HEK293T (cell line): ENCODE measurements at regions not wholly inside any gene's neighbourhood (a gene's known extent, or its start where the extent isn't known, plus 50 kb on each side); places are given as distances from the start of the nearest gene placed in this dataset.

Source experiments
- BHLHE40 ChIP-seq: fragments of 450-650 bp; IDR thresholded peaks from 2 replicates; pipeline ENCODE4 v1.6.1; 2016; ENCODE audit warnings: mild to moderate bottlenecking, moderate library complexity, borderline replicate concordance
- FOXA1 ChIP-seq: fragments of 450-650 bp; IDR thresholded peaks from 2 replicates; pipeline ENCODE4 v1.6.1; 2016; ENCODE audit warnings: mild to moderate bottlenecking
- FOXK2 ChIP-seq: fragments of 450-650 bp; IDR thresholded peaks from 2 replicates; pipeline ENCODE4 v1.6.1; 2016; ENCODE audit warnings: mild to moderate bottlenecking
- FOXM1 ChIP-seq: fragments of 450-650 bp; IDR thresholded peaks from 2 replicates; pipeline ENCODE4 v1.6.1; 2017; ENCODE audit warnings: mild to moderate bottlenecking, borderline replicate concordance
- HDGF ChIP-seq: fragments of 450-650 bp; IDR thresholded peaks from 2 replicates; pipeline ENCODE4 v1.6.1; 2017; ENCODE audit warnings: antibody characterized with exemption, borderline replicate concordance
- LEF1 ChIP-seq: fragments of 450-650 bp; IDR thresholded peaks from 2 replicates; pipeline ENCODE4 v1.6.1; 2017; ENCODE audit warnings: mild to moderate bottlenecking, borderline replicate concordance
- NFRKB ChIP-seq: fragments of 450-650 bp; IDR thresholded peaks from 2 replicates; pipeline ENCODE4 v1.6.1; 2016; ENCODE audit warnings: mild to moderate bottlenecking, moderate library complexity
- SP1 ChIP-seq: fragments of 450-650 bp; IDR thresholded peaks from 2 replicates; pipeline ENCODE4 v1.6.1; 2017
- TARDBP ChIP-seq: fragments of 450-650 bp; IDR thresholded peaks from 2 replicates; pipeline ENCODE4 v1.6.1; 2016

GRCh38 chr1:37415611-37416244, 58.7 kb upstream of the ZC3H12A start:
- TF ChIP-seq BHLHE40 = no peak
- no peak for TF ChIP-seq LEF1
- TF ChIP-seq FOXK2 = no peak
- TF ChIP-seq SP1 = no peak
- no peak for TF ChIP-seq FOXA1
- TF ChIP-seq TARDBP = no peak
- no peak for TF ChIP-seq FOXM1
- TF ChIP-seq HDGF = no peak
- TF ChIP-seq NFRKB = no peak
